Endothelial cell of umbilical vein (primary cell): ENCODE measurements at regions not wholly inside any gene's neighbourhood (a gene's known extent, or its start where the extent isn't known, plus 50 kb on each side); places are given as distances from the start of the nearest gene placed in this dataset.

Source experiments
- BruUV-seq: library from RNA; stranded (reverse); fragments of 400-500 nt; replicated peaks from 2 replicates; lab custom pipeline; 2021; lab: Mats Ljungman, UMichigan
- CTCF ChIA-PET: fragments of 300-600, 350-600 bp; sonication (Branson Sonifier 250); formaldehyde crosslinking; loops from one replicate; lab custom pipeline; 2021; ENCODE audit warnings: antibody characterized with exemption, inconsistent platforms; lab: Charles Lee
- POLR2A ChIA-PET: fragments of 300-600, 350-600 bp; sonication (Branson Sonifier 250); formaldehyde crosslinking; loops from one replicate; lab custom pipeline; 2021; ENCODE audit warnings: antibody characterized with exemption, inconsistent platforms; lab: Charles Lee
- DNase-seq: peaks from one replicate; pipeline ENCODE4 v3.0.0-alpha.2; 2011; ENCODE audit warnings: low read depth, low spot score
- FAIRE-seq: peaks from 2 replicates; lab custom pipeline; 2011; peaks lifted over from hg19 to GRCh38; lab: Jason Lieb, UNC
- H2AFZ ChIP-seq: 2 replicates; pipeline ENCODE4 v1.6.0; 2012; ENCODE audit warnings: low read depth, low read length, control low read depth, inconsistent platforms
- H3K27ac ChIP-seq: 2 replicates; pipeline ENCODE4 v1.5.1; 2011; ENCODE audit warnings: low read depth, mild to moderate bottlenecking, control low read depth, low read length, moderate library complexity; ENCODE audit not compliant: insufficient read depth
- H3K27me3 ChIP-seq, 2 experiments: 2 replicates each; pipeline versions ENCODE4 v1.6.0 to v1.6.1; 2011; ENCODE audit warnings: low read length in 2 of 2, mixed read lengths in 1 of 2; ENCODE audit not compliant: control insufficient read depth in 2 of 2, insufficient read depth in 2 of 2
- H3K36me3 ChIP-seq, 2 experiments: 2 replicates in 1 of 2; 3 replicates in 1 of 2; pipeline ENCODE4 v1.5.1; 2011; ENCODE audit warnings: low read length in 2 of 2, mild to moderate bottlenecking in 1 of 2, moderate library complexity in 1 of 2; ENCODE audit not compliant: control insufficient read depth in 2 of 2, insufficient read depth in 2 of 2; ENCODE audit errors: extremely low read depth in 1 of 2
- H3K4me1 ChIP-seq: 3 replicates; pipeline ENCODE4 v1.5.1; 2011; ENCODE audit warnings: mild to moderate bottlenecking, low read length; ENCODE audit not compliant: control insufficient read depth, insufficient read depth; ENCODE audit errors: extremely low read depth
- H3K4me2 ChIP-seq: 2 replicates; pipeline ENCODE4 v1.6.1; 2011; ENCODE audit warnings: low read length, control low read depth, mixed read lengths; ENCODE audit not compliant: insufficient read depth
- H3K4me3 ChIP-seq, 3 experiments: fragments of 200-600 bp in 1 of 3; sonication (generic), shearing (Covaris generic) in 1 of 3; replicated peaks in 1 of 3; 2 replicates each; pipeline ENCODE4 v1.5.1; 2011 to 2016; ENCODE audit warnings: control low read depth in 3 of 3, low read length in 3 of 3, mild to moderate bottlenecking in 2 of 3, inconsistent platforms in 1 of 3, low read depth in 1 of 3, moderate library complexity in 1 of 3; ENCODE audit not compliant: insufficient read depth in 1 of 3
- H3K79me2 ChIP-seq: 2 replicates; pipeline ENCODE4 v1.6.0; 2012; ENCODE audit warnings: low read length, inconsistent platforms; ENCODE audit not compliant: control insufficient read depth, insufficient read depth
- H3K9ac ChIP-seq: replicated peaks from 2 replicates; pipeline ENCODE3; 2011; ENCODE audit warnings: low read length, control low read depth; ENCODE audit not compliant: insufficient read depth; ENCODE audit errors: extremely low read depth
- H3K9me1 ChIP-seq: replicated peaks from 3 replicates; pipeline ENCODE4 v1.6.0; 2011; ENCODE audit warnings: mild to moderate bottlenecking, low read length; ENCODE audit not compliant: control insufficient read depth, insufficient read depth; ENCODE audit errors: extremely low read depth
- H3K9me3 ChIP-seq: replicated peaks from 2 replicates; pipeline ENCODE4 v1.5.1; 2012; ENCODE audit warnings: low read length, inconsistent platforms; ENCODE audit not compliant: control insufficient read depth, insufficient read depth
- H4K20me1 ChIP-seq: replicated peaks from 2 replicates; pipeline ENCODE3; 2011; ENCODE audit warnings: mild to moderate bottlenecking, low read length; ENCODE audit not compliant: control insufficient read depth, insufficient read depth; ENCODE audit errors: extremely low read depth
- GATA2 ChIP-seq: IDR thresholded peaks from 2 replicates; pipeline ENCODE4 v1.7.0; 2011; ENCODE audit warnings: low read depth, mild to moderate bottlenecking, moderate library complexity, mixed read lengths, low read length; ENCODE audit not compliant: insufficient read length, insufficient read depth
- JUN ChIP-seq: IDR thresholded peaks from 2 replicates; pipeline ENCODE4 v1.6.1; 2011; ENCODE audit warnings: borderline replicate concordance, low read depth; ENCODE audit not compliant: insufficient read length, insufficient read depth
- MAX ChIP-seq: IDR thresholded peaks from 2 replicates; pipeline ENCODE4 v1.6.1; 2011; ENCODE audit not compliant: insufficient read depth, insufficient read length
- MYC ChIP-seq: IDR thresholded peaks from one replicate; pipeline ENCODE4 v1.6.1; 2011; ENCODE audit warnings: mild to moderate bottlenecking, low read depth, low read length
- POLR2A ChIP-seq: IDR thresholded peaks from 2 replicates; pipeline ENCODE4 v1.6.1; 2012; ENCODE audit warnings: low read depth, mild to moderate bottlenecking, control low read depth, low read length
- POLR2AphosphoS5 ChIP-seq: IDR thresholded peaks from 2 replicates; pipeline ENCODE4 v1.6.1; 2012; ENCODE audit warnings: low read depth, mild to moderate bottlenecking, control low read depth, low read length, moderate library complexity; ENCODE audit not compliant: insufficient read depth
- dilution Hi-C: fragments of 300-500 bp; cut with MboI; formaldehyde crosslinking; loops from one replicate; pipeline ENCODE4 v1.15.0; 2019; ENCODE audit warnings: low sequenced_read_pairs; ENCODE audit not compliant: extremely low pct_ligation_motif_present
- intact Hi-C: fragments of 100-400 bp; cut with micrococcal nuclease; formaldehyde crosslinking; loops from one replicate; pipeline ENCODE4 v1.10.0; 2022

GRCh38 chr17:69743091-69743490 is 328.6 kb downstream of the MAP2K6 start:
- no peaks in the 10 kb centered on the region for H3K36me3 ChIP-seq
- intact Hi-C loops = no loop called here
- BruUV-seq = no TSS peak
- FAIRE-seq (no peak), DNase-seq (no peak)
- H3K27me3 ChIP-seq = no peaks in the 10 kb centered on the region
- H3K4me1 ChIP-seq = no peaks in the 10 kb centered on the region
- POLR2A ChIA-PET = no interaction called here
- H3K4me2 ChIP-seq = no peak overlapping the region
- H2AFZ ChIP-seq = no peak overlapping the region
- H3K79me2 ChIP-seq = no peaks in the 10 kb centered on the region
- H3K9me1 ChIP-seq = no peaks in the 10 kb centered on the region
- no peaks in the 10 kb centered on the region for H4K20me1 ChIP-seq
- no peak overlapping the region for H3K4me3 ChIP-seq
- CTCF ChIA-PET = no interaction called here
- no peak for TF ChIP-seq JUN
- no peak for TF ChIP-seq POLR2AphosphoS5
- TF ChIP-seq POLR2A = no peak
- no peak for TF ChIP-seq MAX
- no peak for TF ChIP-seq GATA2
- TF ChIP-seq MYC = no peak
- dilution Hi-C loops = no loop called here
- no peaks in the 10 kb centered on the region for H3K9me3 ChIP-seq
- H3K27ac ChIP-seq = no peak overlapping the region
- H3K9ac ChIP-seq = no peak overlapping the region

- no peak overlapping the region for H3K27ac ChIP-seq
- dilution Hi-C loops = no loop called here
- BruUV-seq = no TSS peak
Observed at GRCh38 chr17:69744512-69745070, 330.1 kb downstream of the MAP2K6 start.

More at GRCh38 chr17:69744512-69745070, 330.1 kb downstream of the MAP2K6 start:
- Histone ChIP-seq H3K4me2 (no peak overlapping the region), H4K20me1 (no peaks in the 10 kb centered on the region), H3K9ac (no peak overlapping the region), H3K9me3 (no peaks in the 10 kb centered on the region), H3K27me3 (no peaks in the 10 kb centered on the region), H2AFZ (no peak overlapping the region), H3K79me2 (no peaks in the 10 kb centered on the region), H3K4me1 (no peaks in the 10 kb centered on the region), H3K9me1 (no peaks in the 10 kb centered on the region), H3K36me3 (no peaks in the 10 kb centered on the region), H3K4me3 (no peak overlapping the region)
- FAIRE-seq = no peak
- intact Hi-C loops = no loop called here
- POLR2A ChIA-PET = no interaction called here
- no peak for DNase-seq
- CTCF ChIA-PET = interaction anchor here (0.9 kb wide), 1 partner anchor 84 kb away, joined by 3 read pairs; no protein-coding TSS in a partner anchor
- TF ChIP-seq GATA2 = no peak
